Endothelial cell (in vitro differentiated cells): ENCODE measurements at regions not wholly inside any gene's neighbourhood (a gene's known extent, or its start where the extent isn't known, plus 50 kb on each side); places are given as distances from the start of the nearest gene placed in this dataset.

Experiments used
- DNase-seq: peaks from one replicate; pipeline ENCODE4 v3.0.0; 2021; ENCODE audit warnings: low spot score
- H3K27ac Mint-ChIP-seq: one replicate; pipeline ENCODE4 v1.8.0; 2021; ENCODE audit warnings: mixed read lengths, inconsistent platforms; ENCODE audit not compliant: unreplicated experiment
- H3K27me3 Mint-ChIP-seq: one replicate; pipeline ENCODE4 v1.8.0; 2021; ENCODE audit warnings: mild to moderate bottlenecking, moderate library complexity, mixed read lengths, inconsistent platforms; ENCODE audit not compliant: unreplicated experiment
- H3K36me3 Mint-ChIP-seq: one replicate; pipeline ENCODE4 v1.8.0; 2021; ENCODE audit warnings: mild to moderate bottlenecking, low read depth, mixed read lengths, inconsistent platforms; ENCODE audit not compliant: unreplicated experiment
- H3K4me1 Mint-ChIP-seq: one replicate; pipeline ENCODE4 v1.8.0; 2021; ENCODE audit warnings: mild to moderate bottlenecking, mixed read lengths, inconsistent platforms; ENCODE audit not compliant: unreplicated experiment
- H3K4me3 Mint-ChIP-seq: one replicate; pipeline ENCODE4 v1.8.0; 2021; ENCODE audit warnings: mild to moderate bottlenecking, mixed read lengths, inconsistent platforms; ENCODE audit not compliant: unreplicated experiment
- H3K9me3 Mint-ChIP-seq: one replicate; pipeline ENCODE4 v1.8.0; 2021; ENCODE audit warnings: mixed read lengths, inconsistent platforms; ENCODE audit not compliant: unreplicated experiment
- CTCF ChIP-seq: fragments of 200-600 bp; sonication (generic); IDR thresholded peaks from one replicate; pipeline ENCODE4 v1.5.0; 2021; ENCODE audit warnings: antibody characterized with exemption; ENCODE audit not compliant: unreplicated experiment

GRCh38 chr18:37742436-37742835 is 176.8 kb upstream of the CELF4 start:
- no peaks in the 10 kb centered on the region for H3K27me3 Mint-ChIP-seq
- no peak for DNase-seq
- H3K4me1 Mint-ChIP-seq = no peaks in the 10 kb centered on the region

GRCh38 chr18:37741032-37741623 is 175.5 kb upstream of the CELF4 start:
- H3K27me3 Mint-ChIP-seq = no peaks in the 10 kb centered on the region
- DNase-seq = no peak
- H3K36me3 Mint-ChIP-seq = no peaks in the 10 kb centered on the region
- H3K9me3 Mint-ChIP-seq = no peaks in the 10 kb centered on the region
- H3K4me1 Mint-ChIP-seq = no peaks in the 10 kb centered on the region
- no peak for TF ChIP-seq CTCF
- no peak overlapping the region for H3K4me3 Mint-ChIP-seq
- no peak overlapping the region for H3K27ac Mint-ChIP-seq

More at GRCh38 chr18:37742436-37742835, 176.8 kb upstream of the CELF4 start:
- H3K27ac Mint-ChIP-seq = no peak overlapping the region
- H3K9me3 Mint-ChIP-seq = no peaks in the 10 kb centered on the region
- no peak for TF ChIP-seq CTCF
- H3K36me3 Mint-ChIP-seq = no peaks in the 10 kb centered on the region
- no peak overlapping the region for H3K4me3 Mint-ChIP-seq

GRCh38 chr18:37734406-37734805 is 168.8 kb upstream of the CELF4 start:
- H3K4me1 Mint-ChIP-seq = no peaks in the 10 kb centered on the region
- H3K36me3 Mint-ChIP-seq = no peaks in the 10 kb centered on the region
- no peak for TF ChIP-seq CTCF
- no peaks in the 10 kb centered on the region for H3K9me3 Mint-ChIP-seq
- H3K27ac Mint-ChIP-seq = no peak overlapping the region
- peaks cover 1% of the 10 kb centered on the region for H3K27me3 Mint-ChIP-seq
- no peak for DNase-seq
- H3K4me3 Mint-ChIP-seq = no peak overlapping the region

GRCh38 chr18:37729716-37730115 is 164.1 kb upstream of the CELF4 start:
- Mint-ChIP-seq H3K36me3 (no peaks in the 10 kb centered on the region), H3K27ac (no peak overlapping the region), H3K9me3 (no peaks in the 10 kb centered on the region), H3K27me3 (peaks cover 1% of the 10 kb centered on the region), H3K4me3 (no peak overlapping the region), H3K4me1 (no peaks in the 10 kb centered on the region)
- no peak for DNase-seq
- TF ChIP-seq CTCF = no peak

- no peak overlapping the region for H3K27ac Mint-ChIP-seq
Observed at GRCh38 chr18:37724206-37724605, 158.6 kb upstream of the CELF4 start.

More at GRCh38 chr18:37724206-37724605, 158.6 kb upstream of the CELF4 start:
- H3K4me1 Mint-ChIP-seq = no peaks in the 10 kb centered on the region
- H3K27me3 Mint-ChIP-seq = no peaks in the 10 kb centered on the region
- H3K36me3 Mint-ChIP-seq = no peaks in the 10 kb centered on the region
- H3K4me3 Mint-ChIP-seq = no peak overlapping the region
- H3K9me3 Mint-ChIP-seq = no peaks in the 10 kb centered on the region
- DNase-seq = no peak
- no peak for TF ChIP-seq CTCF
